HG02943 (cell line): ENCODE measurements at regions not wholly inside any gene's neighbourhood (a gene's known extent, or its start where the extent isn't known, plus 50 kb on each side); places are given as distances from the start of the nearest gene placed in this dataset.

Source experiments
- ATAC-seq: cut with Tn5 transposase; IDR thresholded peaks from one replicate; pipeline ENCODE4 v1.9.1; 2021; ENCODE audit warnings: mild to moderate bottlenecking, low read depth, moderate library complexity; ENCODE audit not compliant: unreplicated experiment

DNA sequence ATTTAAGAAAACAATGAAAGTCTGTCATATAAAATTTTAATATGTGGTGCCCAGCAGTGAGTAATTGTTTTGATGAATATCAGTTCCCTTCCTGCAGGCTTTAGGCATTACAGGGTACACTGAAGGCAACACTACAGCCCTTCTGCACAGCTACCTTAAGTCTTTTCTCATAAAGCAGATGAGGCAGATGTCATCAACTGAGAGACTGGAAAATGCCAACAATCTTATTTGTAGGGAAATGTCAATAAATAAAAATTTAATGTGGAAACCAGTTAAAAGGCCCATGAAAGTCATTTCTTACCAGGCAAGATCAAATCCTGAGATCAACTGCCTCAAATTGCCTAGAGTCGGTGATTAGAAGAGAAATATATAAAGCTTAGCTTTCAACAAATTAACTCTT is 193.4 kb upstream of the NWD2 start:
- no peak for ATAC-seq

DNA sequence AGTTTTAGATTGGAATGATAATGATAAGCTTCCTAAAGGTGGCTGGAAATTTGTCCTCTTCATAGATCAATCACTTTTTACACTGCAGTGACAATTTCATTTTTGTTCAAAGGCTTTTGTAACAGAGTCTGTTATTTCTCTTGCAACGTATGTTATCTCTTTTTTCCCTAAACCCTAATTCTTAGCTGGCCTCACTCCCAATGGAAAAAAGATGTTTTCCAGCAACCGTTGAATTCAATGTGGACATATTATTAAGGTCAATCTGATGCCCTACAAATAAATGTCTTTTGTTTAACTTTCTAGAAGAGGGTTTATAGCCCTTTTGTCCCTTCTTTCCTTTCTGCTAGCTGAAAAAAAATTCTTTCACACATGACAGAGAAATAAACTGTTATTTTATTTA is 192.7 kb upstream of the NWD2 start:
- ATAC-seq = no peak

DNA sequence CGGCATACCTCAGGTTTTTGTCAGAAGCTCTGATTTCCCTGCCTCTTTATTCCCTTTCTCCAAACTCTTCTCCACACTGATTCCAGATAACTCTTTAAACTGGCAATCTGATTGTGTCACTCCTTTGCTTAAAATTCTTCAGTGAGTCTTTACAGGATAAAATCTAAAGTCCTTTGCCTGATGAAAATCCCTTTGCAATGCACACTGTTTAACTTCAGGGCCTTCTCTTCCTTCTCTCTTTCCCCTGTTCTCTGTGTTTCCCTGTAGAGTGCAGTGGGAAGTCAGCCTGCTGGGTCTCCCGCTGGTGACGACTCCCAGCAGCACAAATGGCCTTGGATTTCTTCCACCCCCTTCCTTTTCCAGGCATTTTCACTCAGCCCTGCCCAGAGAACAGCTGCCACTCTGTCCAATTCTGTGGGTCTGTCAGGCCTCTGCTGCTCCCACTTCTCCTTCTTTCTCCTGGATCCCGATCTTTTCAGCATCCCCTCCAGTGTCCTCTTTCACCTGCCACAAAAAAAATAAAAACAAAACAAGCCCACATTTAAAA is 189.9 kb upstream of the NWD2 start:
- ATAC-seq = no peak

GRCh38 chr4:37058826-37059225 is 185.7 kb upstream of the NWD2 start:
- no peak for ATAC-seq

GRCh38 chr4:37066159-37066558 is 178.4 kb upstream of the NWD2 start:
- no peak for ATAC-seq

GRCh38 chr4:37068580-37068979 is 176.0 kb upstream of the NWD2 start:
- no peak for ATAC-seq

GRCh38 chr4:37070041-37070440 is 174.5 kb upstream of the NWD2 start:
- ATAC-seq = no peak

DNA sequence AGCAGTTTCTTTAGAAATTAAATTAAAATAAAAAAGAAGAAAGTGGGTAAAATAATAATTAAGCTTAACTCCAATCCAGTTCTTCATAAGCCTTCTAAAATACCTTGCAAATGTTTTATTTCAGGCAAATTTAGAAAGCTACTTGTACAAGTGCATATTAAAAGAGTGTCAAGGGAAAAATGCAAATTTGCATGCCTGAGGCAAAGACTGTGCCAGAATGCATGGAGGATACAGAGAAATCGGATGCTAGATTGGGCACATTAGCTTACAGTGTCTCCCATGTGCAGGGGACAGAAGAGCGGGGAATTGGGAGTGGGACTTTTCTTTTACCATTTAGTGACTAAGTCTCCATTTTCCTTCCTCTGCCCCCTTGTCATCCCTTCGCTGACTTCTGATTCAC is 173.0 kb upstream of the NWD2 start:
- no peak for ATAC-seq

DNA sequence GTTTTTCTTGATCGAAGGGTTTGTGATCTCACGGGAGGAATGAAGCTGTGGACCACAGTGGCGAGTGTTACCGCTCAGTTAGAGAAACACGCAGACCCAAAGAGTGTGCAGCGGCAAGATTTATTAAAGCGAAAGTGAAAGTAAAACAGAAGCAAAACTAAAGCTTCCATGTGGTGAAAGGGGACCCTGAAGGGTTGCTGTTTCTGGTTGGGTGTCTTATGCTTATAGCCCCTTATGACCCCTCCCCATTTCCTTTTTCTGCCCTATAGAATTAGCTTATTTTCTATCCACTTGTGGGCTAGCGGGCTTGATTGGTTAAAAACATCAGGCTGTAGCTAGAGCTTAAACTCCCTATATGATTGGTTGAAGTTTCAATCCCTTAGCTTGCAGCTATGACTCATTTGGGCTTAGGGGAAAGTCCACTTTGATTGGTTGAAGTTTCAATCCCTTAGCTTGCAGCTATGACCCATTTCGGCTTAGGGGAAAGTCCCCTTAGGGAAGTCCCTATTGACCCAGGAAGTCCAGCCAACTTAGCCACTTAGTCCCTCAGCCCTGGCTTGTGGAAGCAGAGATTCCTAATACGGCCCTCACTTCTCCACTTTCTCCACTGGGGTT is 171.2 kb upstream of the NWD2 start:
- ATAC-seq = no peak

- no peak for ATAC-seq
These were observed 161.6 kb upstream of the NWD2 start for GRCh38 chr4:37082912-37083311.

DNA sequence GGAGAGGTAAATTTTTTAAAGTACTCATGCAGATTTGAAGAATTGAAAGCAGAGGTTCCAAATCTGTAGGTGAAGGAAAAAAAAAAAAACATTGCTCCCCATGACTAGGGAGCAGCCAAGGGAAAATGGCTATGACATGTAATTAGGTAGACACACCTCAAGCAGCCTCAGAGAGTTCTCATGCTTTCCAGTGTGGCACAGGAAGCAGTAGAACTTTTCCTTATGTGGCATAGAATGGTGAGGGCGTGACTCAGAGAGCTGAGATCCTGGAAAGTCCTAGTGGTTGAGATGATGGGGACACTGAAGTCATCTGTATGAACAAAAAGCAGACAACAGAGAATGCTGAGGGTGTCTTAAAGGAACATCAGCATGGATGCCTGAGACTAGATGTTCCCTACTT is 148.6 kb upstream of the NWD2 start:
- ATAC-seq = no peak

DNA sequence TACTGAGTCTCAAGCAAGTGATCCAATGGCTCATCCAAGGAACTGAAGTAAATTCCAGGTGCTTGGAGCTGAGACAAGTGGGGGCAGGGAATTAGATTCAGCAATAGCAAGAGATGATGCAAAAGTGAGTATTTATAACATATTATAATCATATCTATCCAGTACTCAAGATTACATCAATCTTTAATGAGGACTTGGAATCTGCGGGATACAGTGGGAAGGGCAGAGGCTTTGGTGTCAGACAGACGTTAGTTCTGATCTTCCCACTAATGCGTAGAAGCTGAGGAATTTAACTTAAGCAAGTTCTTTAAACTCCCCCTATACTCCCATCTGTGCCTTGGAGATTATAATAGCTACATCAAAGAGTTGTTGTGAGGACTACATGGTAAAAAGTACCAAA is 143.4 kb upstream of the NWD2 start:
- no peak for ATAC-seq

- no peak for ATAC-seq
These were observed 142.9 kb upstream of the NWD2 start for GRCh38 chr4:37101686-37102085.

- ATAC-seq = no peak
These were observed 134.8 kb upstream of the NWD2 start for GRCh38 chr4:37109756-37110155.

GRCh38 chr4:37124800-37125199 is 119.7 kb upstream of the NWD2 start:
- no peak for ATAC-seq

- no peak for ATAC-seq
These were observed 118.5 kb upstream of the NWD2 start for GRCh38 chr4:37126051-37126450.

DNA sequence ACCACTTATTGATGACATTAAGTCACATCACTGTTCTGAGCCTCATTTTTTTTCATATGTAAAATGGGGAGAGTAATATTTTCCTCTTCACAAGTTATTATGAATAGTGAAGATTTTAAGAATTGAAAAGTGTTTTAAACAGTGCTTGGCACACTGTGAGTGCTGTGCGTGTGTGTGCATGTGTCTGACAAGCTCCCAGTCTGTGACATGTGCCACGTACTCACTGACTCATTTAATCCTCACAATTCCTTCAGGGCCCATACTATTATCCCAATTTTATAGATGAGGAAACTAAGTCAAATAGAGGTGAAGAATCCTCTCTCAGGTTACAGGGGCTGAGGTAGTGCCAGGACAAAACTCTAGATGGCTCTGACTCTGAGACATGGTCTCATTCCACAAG is 114.1 kb upstream of the NWD2 start:
- no peak for ATAC-seq

DNA sequence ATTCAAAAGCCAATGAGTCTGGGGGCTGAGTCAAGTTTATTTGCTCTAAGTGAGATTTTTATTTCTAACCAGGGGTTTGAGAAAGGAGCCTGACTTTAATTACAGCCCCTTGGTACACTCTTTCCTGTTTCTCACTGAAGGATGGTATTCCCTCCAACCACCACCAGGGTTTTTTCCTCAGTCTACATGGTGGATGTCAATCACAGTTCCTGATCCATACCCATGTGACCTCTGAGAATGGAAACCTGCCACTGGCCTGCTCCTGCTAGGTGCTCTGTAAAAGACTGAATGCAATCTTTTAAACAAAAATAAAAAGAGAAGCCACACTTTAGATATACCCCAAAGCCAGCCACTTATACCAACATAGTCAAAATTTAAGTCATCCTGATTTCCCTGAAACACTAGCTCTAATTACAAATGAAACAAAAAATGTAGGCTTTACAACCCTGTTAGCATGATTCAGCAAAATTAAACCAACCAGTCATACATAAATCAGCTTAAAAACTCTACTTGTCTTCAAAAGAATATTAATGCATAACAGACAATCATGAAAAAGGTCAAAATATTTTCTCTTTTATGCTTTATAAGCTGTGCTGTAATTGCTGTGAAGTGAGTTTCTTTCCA is 112.1 kb upstream of the NWD2 start:
- no peak for ATAC-seq

DNA sequence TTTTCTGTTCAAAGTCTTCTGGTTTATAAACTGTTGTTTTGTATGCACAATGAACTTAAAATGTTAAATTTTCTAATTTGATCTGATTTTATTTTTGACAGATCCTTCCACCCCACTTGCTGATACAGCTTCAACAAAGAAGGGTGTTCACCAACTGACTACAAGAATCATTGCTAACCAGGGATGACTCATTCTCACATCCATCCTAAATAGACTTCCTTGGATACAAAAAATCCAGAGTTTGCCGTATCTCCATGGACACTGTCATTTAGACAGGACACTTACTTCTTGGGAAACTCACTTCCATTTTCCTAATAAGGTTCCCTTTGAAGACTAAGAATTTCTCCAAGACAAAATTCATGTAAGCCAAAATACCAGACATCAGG is 111.6 kb upstream of the NWD2 start:
- no peak for ATAC-seq

DNA sequence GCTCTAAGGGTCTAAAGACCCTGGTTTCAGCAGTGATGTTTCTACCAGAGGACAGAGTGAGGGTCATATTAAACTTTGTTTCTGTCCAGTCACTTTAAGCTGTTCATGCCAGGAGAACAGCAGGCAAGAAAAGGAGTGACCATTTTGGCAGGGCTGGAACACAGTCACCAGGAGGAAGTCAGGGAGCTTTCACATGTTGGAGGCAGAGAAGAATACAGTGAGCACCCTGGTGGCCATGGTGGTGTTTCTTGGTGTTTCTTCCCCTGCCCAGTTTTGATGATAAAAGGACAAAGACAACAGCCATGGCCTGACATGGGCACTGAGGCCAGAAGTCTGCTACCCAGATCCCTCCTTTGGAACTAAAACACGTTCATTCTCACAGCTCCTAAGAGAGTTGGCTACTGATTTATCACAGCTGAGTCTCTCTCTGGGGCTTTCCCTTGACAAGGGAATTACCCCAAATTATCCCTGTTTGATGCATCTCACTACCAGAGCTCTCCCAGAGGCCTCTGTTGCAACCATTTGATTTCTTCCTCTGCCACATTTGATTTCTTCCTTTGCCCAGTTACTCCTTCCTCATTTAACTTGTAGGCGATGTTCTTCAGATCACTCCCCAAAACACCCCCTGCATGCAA is 106.4 kb upstream of the NWD2 start:
- peak; percentile 71 for ATAC-seq

GRCh38 chr4:37138789-37139188 is 105.8 kb upstream of the NWD2 start:
- peak; percentile 36 for ATAC-seq

GRCh38 chr4:37139987-37140386 is 104.6 kb upstream of the NWD2 start:
- no peak for ATAC-seq
